Activated CD8-positive, alpha-beta memory T cell treated with anti-CD3 and anti-CD28 coated beads for 36 hours (primary cell): ENCODE measurements at regions not wholly inside any gene's neighbourhood (a gene's known extent, or its start where the extent isn't known, plus 50 kb on each side); places are given as distances from the start of the nearest gene placed in this dataset.

Experiments
- CTCF ChIA-PET: fragments of 350-600 bp; sonication (Branson Sonifier 250); formaldehyde crosslinking; loops from one replicate; lab custom pipeline; 2021; ENCODE audit warnings: antibody characterized with exemption; lab: Charles Lee
- POLR2A ChIA-PET: fragments of 350-600 bp; sonication (Branson Sonifier 250); formaldehyde crosslinking; loops from one replicate; lab custom pipeline; 2021; ENCODE audit warnings: antibody characterized with exemption; lab: Charles Lee

GRCh38 chr2:54387059-54387991, 68.8 kb upstream of the SPTBN1 start:
- ChIA-PET CTCF (no interaction called here), POLR2A (no interaction called here)

DNA sequence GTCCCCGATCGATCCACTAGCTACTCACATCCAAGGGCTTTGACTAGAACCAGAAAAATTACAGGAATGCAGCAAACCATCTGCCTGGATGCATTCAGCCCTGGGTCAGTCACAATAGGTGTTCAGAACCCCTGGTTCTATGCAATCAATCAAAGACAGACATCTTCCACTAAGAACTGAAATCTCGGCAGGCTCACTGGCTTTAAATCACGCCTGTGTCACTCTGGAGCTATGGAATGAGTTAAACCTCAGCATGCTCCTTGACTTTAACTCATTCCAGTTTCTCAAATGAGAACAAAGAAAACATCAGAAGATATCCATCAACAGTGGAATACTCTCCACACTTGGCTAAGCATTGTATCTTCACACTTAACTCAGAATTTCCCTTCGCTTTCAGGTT, 68.1 kb upstream of the SPTBN1 start:
- ChIA-PET POLR2A (no interaction called here), CTCF (no interaction called here)

DNA sequence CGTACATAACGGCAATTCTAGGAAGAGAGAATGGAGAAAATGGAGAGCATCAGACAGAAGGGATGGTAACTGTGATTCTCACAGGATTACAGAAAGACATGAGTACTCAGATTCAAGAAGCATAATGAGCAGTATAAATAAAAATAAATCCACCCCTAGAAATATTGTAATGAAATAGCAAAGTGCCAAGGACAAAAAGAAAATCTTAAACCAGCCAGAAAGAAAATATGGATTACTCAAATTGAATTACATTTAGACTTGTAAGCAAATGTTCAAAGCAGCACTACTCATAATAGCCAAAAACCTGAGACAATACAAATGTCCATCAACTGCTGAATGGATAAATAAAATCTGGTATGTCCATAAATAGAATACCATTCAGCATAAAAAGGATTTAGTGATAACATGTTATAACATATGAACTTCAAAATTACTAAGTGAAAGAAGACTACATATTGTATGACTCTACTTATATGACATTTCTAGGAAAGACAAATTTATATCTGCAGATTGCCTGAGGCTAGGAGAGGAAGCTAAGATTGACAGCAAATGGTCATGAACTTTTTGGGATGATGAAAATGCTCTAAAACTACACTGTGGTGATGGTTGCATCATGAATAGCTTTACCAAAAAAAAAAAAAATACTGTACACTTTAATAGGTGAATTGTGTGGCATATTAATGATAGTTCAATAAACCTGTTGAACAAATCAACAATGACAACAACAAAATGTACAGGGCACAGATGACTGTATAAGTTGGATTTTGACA, 63.4 kb upstream of the SPTBN1 start:
- POLR2A ChIA-PET, result no interaction called here
- CTCF ChIA-PET, result no interaction called here

DNA sequence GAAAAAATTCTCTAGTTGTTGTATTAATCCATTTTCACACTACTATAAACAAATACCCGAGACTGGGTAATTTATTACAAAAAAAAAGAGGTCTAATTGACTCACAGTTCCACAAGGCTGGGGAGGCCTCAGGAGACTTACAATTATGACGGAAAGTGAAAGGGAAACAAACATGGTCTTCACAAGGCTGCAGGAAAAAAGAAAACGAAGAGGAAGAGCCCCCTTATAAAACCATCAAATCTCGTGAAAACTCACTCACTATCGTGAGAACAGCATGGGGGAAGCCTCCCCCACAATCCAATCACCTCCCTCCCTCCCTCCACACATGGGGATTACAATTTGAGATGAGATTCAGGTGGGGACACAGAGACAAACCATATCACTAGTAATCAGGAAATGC, 61.7 kb upstream of the SPTBN1 start:
- POLR2A ChIA-PET, result no interaction called here

DNA sequence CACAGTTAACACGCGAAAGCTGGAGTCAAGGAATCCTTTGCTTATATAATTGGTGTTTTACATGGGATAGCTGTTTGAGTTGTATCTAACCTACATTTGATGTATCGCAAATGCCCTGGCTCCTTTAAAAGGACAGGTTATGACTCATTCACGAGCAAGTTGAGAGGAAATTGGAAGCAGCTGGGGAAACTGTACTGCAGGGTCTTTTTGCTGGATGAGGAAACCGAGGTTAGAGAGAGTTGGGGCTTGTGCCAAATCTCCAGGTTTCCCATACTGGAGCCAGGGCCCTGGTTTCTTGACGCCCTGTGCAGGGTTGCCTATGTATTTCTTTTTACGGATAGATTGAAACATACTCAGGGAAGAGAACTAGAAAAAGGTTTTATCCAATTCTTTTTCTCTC, 60.0 kb upstream of the SPTBN1 start:
- ChIA-PET CTCF (interaction anchor here (0.6 kb wide), 1 partner anchor 120 kb away, joined by 3 read pairs; no protein-coding TSS in a partner anchor), POLR2A (no interaction called here)

More for the DNA sequence above, 61.7 kb upstream of the SPTBN1 start:
- CTCF ChIA-PET, result no interaction called here

DNA sequence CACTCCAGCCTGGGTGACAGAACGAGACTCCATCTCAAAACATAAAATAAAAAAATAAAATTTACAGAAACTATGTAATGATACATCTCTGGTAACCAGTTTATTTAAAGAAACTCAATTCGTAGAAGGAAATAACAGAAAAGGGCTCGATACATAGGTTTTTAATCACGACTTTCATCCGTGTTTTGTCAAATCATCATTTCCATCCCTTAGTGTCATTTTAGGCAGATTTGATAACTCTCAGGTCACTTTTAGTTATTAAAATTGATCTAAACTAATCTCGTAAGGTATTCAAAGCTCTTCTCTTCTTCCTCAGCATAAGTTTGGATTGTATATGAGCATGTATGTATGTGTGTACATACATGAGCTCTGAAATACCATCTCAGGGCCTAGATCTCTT, 59.3 kb upstream of the SPTBN1 start:
- ChIA-PET POLR2A (no interaction called here), CTCF (no interaction called here)

- POLR2A ChIA-PET, result no interaction called here
- CTCF ChIA-PET, result no interaction called here
These were observed 58.7 kb upstream of the SPTBN1 start for GRCh38 chr2:54397426-54397825.

- ChIA-PET POLR2A (no interaction called here), CTCF (no interaction called here)
These were observed 54.6 kb upstream of the SPTBN1 start for GRCh38 chr2:54401554-54401953.

DNA sequence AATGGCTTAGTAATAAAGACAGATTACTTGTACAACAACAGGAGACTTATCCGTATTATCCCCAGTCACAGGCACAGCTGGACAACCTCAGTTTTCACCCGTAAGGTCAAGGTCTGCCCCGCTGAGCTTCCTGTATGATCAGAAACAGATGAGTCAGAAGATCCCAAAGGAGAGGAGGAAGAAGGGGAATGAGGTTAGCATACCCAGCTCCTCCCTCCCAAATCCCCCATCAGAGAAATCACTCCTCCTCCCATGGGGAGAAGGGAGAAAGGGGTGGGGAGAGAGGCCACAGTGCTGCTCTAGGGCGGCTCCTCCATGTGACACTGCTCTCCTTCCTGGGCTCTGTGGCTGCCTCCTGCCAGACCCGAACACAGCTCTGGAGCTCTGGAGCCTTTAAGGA, 53.8 kb upstream of the SPTBN1 start:
- POLR2A ChIA-PET, result no interaction called here
- CTCF ChIA-PET, result no interaction called here

- POLR2A ChIA-PET, result no interaction called here
- CTCF ChIA-PET, result no interaction called here
These were observed 52.5 kb upstream of the SPTBN1 start for GRCh38 chr2:54403512-54404238.

- ChIA-PET CTCF (no interaction called here), POLR2A (no interaction called here)
These were observed 51.9 kb upstream of the SPTBN1 start for GRCh38 chr2:54404270-54404669.

DNA sequence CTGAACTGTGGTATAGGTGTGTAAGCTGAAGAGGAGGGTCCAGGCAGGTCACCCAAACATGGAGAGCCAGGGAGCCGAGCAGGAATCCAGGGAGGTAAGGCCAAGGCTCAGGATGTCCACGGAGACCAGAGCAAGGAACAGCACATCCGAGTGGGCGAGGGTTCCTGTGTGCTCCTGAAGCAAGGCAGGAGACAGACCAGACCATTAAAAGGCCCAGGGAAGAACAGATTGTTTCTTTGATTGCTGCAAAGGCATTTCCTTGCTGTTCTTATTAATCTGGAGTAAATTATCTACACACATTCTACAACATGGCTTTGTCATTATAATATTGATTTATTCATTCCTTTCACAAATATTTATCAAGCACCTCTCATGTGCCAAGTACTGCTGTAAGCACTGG, 50.1 kb upstream of the SPTBN1 start:
- POLR2A ChIA-PET, result no interaction called here
- CTCF ChIA-PET, result no interaction called here
